NCI-H460 (cell line): ENCODE measurements at regions not wholly inside any gene's neighbourhood (a gene's known extent, or its start where the extent isn't known, plus 50 kb on each side); places are given as distances from the start of the nearest gene placed in this dataset.
"Not testable (repeated sequence)": the region's sequence is repeated elsewhere in the genome, so short reads cannot be mapped to it uniquely, and the experiment has no call there.

Source experiments
- DNase-seq: peaks from one replicate; pipeline ENCODE4 v3.0.0-alpha.2; 2016; ENCODE audit warnings: low read depth; ENCODE audit errors: extremely low read depth

DNA sequence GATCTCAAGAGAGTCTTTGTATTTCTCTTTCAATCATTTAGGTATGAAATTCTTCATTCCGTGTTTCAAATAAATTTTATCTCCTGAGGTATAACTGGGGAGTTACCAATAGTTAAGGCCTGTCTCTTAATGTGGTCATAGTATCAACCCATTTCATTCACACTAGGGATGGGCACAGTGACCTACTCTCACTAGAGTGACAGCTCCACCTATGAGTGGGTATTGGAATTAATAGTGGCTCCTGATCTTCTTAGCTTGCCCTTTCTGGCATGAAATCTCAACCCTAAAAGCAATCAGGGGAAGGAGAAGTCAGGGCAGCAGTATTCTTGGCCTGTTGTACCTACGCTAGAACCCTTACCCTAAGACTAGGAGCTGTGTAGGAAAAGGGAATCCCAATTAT is 507.7 kb downstream of the FAM181B start:
- no peak for DNase-seq

DNA sequence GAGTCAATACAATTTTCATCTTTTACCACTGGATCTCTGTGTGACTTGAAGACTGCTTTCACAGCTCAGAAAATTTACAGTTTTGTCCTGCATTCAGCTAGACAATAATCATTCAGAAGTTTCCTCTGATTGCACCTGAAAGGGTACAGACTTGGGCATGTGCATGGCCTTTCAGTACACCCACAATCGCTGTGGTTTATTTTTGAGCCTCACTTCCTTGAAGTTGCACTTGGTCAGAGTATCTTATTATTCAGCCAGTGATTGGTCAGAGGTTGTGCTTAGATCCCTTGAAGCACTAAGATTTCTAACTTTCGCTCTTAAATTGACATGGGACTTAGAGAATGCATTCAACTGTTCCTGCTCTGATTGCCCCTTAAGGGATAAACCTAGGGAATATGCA is 508.2 kb downstream of the FAM181B start:
- DNase-seq: no peak

DNA sequence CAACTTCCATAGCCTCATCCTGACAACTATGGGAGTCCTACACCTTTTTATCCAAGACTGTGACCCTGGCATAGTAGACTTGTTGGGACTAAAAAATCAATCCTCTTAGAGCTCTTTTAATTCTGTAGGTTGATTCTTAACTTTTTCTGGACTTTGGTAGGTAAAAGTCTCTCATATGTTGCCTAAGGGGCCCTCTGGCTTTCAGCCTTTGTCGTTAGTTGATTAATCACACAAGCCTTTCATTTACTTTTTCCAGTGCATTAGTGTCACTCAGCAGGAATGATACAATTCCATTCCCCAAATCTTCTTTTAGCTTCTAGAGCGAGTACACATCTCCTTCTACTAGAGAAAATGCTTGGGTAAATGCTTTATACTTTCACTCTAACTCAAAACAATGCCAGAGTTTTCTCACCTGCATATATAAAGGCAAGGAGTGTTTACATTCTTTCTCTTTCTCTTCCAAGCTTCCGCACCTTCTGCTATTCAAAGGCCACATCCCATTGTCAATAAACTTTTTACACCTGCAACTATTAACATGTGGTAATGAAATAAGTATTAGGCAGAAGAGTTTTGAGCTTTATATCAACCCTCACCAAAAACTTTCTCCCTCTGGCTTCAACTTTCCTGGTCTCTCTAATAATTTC is 516.6 kb downstream of the FAM181B start:
- DNase-seq: no peak

DNA sequence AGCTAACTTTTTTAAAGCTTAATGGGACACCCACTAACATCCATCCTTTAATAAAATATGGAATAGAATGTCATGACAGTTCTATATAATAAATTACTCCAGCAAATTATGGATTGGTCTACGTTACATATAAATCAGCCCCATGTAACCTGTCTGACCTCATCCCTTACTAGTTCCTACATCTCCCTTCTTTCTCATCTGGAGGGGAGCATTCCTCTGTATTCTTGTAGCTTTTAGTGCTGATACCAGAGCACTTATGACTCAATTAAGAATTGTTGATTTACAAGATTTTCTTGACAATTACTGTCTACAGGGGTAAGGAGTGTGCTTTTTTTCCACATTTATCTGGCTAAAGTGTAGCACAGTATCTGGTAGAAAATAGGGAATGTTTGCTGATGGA is 523.7 kb downstream of the FAM181B start:
- no peak for DNase-seq

DNA sequence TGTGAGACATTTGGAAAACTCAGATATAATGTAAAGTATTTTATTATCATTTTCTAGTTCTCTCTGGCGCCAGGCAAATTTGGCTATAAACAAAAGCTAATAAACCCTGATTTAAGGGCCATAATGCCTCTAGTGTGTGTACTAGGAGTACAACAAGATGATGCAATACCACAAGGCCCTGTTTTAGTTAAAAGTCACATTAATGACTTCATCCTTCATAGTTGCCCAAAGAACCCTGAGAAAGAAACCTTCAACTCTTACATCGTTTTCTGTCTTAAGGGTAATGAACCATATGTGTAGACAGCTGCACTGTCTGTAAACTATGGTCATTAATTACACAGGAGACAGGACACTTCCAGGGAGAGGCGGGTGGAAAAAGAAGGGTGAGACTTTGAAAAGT is 538.4 kb downstream of the FAM181B start:
- DNase-seq: no peak

DNA sequence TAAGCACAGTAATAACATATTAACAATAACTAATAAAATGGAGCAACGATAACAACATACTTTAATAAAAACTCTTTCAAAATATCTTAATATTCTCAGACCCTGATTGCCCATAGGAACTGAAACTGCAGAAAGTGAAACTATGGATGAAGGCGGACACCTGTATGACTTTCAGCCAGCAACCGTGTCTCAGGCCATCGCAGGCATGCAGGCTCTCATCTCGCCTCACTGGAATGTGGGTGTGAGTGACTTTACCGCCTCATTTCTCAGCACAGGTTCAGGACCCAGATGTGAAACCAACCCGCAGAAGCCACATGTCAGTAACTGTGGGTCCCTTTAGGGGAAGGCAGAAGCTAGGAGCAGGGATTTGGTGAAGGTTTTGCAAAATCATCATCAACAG is 539.1 kb downstream of the FAM181B start:
- no peak for DNase-seq

DNA sequence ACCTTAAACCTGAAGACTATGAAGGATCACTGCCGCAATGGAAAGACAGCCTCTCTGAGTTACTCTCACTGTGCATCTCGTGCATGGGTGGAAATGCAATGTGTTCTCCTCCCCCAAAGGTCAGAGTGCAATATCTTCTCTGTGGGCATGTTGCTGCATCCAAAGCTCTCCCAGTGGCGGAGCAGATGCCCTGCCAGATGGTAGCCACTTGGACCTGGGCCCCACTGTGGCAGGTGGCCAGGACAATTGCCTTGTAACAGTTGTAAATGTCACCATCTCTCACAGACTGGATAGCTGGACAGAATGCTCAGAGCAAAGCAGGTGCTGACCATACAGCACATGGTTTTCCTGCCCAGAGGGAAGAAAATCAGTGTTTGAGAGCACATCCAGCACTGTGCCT is 542.0 kb downstream of the FAM181B start:
- DNase-seq: no peak

DNA sequence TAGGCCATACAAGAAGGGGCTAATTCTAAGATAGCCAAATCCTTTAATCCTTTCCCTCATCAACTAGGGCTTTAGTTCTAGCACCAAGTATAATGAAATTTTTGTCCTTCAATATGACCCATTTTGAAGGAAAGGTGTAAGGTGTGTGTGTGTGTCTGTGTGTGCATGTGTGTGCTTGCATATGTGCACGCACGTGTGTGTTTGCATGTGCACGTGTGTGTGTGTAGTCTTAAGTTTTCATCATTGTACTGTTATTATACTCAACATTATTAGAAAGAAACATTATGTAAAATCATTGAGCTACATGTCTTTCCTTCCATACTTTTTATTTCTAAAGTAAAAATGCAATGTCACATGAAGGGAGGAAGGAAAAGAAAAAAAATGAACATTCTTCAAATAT is 547.7 kb downstream of the FAM181B start:
- DNase-seq: no peak

DNA sequence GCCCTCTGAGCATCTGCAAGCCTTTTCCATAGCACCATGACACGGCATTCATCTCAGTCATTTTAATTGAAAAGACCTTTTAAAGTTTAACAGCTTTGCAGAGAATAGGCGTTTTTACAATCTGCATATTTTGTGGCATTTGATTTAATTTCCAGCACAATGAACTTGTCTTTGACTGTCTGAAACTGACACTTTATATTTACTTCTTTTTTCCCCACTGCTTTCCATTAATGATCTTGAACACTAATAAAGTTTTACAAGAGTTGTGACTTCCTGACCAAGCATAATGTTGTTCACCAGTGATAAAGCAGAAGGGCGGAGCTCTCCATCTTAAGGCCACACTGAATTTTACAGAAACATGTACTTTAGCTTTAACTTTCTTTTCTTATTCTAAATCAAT is 548.7 kb downstream of the FAM181B start:
- DNase-seq: no peak

DNA sequence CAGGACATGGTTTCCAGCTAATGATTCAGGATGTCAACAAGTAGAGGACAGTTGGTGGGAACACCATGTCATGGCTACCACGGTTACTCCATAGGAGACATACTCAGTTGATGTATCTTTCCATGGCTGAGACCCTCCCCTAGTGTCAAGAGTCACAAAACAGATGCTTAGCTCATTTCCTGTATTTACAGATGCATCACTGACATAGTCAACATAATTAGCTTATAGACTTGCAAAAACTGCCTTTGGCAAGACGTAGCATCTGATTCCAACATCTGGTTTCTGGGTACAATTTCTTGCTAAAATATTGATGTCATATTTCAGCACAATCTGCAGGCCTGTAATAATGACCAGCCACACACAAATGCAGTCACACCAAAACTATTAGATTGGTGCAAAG is 550.3 kb downstream of the FAM181B start:
- no peak for DNase-seq

DNA sequence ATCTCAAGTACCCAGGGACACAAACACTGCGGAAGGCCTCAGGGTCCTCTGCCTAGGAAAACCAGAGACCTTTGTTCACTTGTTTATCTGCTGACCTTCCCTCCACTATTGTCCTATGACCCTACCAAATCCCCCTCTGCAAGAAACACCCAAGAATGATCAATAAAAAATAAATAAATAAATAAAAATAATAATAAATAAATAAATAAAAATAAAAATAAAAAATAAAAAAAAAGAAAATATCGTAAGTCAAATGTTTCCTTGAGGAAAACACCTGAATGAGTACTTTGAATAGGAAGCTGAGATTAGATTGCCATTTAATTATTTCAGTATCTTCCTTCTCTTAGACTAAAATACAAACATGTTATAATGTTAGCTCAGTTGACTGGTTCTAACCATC is 551.0 kb downstream of the FAM181B start:
- DNase-seq: not testable (repeated sequence)

DNA sequence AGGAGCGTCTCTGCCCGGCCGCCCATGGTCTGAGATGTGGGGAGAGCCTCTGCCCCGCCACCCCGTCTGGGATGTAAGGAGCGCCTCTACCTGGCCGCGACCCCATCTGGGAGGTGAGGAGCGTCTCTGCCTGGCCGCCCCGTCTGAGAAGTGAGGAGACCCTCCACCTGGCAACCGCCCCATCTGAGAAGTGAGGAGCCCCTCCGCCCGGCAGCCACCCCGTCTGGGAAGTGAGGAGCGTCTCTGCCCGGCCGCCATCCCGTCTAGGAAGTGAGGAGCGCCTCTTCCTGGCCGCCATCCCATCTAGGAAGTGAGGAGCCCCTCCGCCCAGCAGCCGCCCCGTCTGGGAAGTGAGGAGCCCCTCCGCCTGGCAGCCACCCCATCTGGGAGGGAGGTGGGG is 551.9 kb downstream of the FAM181B start:
- DNase-seq: not testable (repeated sequence)

DNA sequence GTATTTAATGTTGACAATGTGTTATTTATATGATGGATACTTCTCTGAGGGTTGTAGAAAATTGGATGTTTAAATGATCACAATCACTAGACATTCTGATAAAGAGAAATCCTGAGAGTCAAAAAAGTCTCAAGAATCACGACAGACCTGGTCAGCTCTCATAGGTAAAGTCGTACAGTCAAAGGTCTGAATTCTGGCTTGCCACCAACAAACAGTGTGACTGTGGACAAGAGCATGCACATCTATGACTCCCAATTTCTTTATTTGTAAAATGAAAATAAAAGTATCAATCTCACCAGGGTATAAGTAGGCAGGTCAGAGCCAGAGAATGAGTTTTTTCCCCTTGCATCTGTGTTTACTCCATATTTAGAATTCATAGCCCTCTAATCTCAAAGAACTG is 556.7 kb downstream of the FAM181B start:
- no peak for DNase-seq

DNA sequence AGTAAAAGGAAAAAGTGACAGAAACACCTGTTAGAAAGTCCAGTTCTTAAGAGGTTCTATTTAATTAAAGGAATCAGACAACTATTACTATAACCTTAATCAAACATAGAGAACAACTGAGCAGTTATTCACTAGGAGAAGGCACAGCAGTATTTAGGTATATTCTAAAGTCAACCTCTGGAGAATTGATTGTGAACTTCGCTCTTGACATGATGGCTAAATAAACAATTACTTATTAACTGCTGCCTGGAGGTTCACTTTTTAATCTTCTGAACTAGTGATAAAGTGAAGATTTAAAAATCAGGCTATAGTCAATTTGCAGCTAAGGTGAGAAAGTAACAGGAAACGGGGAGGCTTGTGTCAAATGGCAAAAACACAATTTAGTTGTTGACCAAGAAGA is 557.3 kb downstream of the FAM181B start:
- DNase-seq: no peak

DNA sequence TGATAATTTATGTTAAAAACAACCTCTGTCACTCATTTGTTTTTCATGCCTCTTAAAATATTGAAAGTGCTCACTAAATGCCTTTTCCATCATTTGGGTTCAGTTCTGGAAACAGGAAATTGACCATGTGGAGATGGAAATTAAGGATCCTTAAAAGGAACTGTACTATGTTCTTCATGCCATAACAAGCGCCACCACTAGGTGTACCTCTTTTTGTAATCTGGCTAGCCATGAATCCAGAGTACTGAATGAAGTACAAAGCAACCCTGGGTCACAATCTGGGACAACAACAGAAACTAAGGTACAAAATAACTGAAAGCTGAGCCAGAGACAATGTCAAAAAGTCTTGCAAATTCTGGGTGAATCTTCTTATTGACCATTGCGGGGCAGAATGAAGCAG is 559.1 kb downstream of the FAM181B start:
- DNase-seq: peak; percentile 1

DNA sequence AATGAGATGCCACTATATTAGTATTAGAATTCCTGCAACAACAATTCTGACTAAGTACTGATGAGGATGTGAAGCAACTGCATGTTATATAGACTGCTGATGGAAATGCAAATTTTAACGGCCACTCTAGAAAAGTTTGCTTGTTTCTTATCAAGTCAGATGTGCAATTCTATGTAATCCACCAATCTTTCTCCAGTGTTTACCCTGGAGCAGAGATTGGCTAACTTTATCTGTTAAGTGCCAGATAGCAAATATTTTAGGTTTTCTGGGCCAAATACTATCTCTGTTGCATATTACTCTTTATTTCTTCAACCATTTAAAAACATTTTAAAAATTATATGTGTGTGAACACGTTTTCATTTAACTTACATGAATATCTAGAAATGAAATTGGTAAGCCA is 586.9 kb downstream of the FAM181B start:
- no peak for DNase-seq

DNA sequence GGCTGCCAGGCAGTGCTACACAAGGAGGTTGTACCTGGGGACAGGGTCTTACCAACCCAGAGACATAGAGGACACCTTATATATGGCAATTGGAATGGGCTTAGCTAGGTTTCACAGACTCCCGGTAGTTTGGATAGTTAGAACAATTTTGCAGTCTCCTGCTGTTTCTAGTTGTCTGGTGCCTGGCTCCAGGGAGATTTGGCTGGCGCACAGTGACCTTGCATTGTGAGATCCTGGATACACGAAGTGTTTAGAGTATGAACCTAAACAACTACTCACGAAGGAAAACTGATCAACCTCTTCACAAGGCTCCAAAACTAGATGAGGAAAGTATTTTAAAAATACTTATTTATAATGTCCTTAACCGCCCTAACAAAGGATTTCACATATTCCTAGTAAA is 614.7 kb downstream of the FAM181B start:
- DNase-seq: no peak

DNA sequence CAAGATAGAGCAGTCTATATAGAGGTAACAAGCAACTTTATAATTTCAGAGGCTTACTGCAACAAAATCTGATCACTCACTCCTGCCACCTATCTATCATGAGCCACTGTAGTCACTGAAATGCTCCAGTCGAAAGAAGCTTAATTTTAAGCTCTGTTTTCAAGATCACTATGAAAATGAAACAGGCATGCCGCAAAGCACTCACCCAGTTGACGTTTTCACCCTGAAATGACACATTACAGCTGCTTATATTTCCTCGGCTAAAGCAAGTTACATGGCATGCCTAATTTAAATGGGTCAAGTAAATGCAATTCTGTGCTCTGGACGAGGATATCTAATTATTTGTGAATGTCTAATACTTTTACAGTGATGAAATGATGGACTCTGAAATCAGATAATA is 616.3 kb downstream of the FAM181B start:
- DNase-seq: no peak

DNA sequence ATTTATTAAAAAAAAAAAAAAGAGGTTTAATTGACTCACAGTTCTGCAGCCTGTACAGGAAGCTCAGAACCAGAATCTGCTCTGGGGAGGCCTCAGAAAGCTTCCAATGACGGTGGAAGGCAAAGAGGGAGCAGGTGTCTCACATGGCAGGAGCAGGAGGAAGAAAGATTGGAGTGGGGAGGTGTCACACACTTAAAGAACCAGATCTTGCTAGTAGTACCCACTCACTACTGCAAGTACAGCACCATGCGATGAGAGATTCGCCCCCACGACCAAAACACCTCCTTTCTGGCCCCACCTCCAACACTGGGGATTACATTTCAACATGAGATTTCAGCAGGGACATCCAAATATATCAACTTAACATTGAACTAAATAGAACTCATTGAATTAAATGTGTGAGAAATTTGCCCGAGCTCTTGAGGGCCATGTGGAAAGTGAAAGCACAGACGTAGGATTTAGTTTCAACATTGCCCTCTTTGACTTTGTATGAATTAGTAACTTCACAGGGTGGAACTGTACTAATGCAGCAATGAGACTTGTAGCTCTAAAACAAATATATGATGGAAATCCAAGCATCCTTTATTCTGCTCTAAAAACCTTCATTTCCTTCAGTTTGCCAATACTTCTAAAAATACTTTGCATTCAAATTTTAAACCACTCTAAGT is 628.2 kb downstream of the FAM181B start:
- DNase-seq: no peak

DNA sequence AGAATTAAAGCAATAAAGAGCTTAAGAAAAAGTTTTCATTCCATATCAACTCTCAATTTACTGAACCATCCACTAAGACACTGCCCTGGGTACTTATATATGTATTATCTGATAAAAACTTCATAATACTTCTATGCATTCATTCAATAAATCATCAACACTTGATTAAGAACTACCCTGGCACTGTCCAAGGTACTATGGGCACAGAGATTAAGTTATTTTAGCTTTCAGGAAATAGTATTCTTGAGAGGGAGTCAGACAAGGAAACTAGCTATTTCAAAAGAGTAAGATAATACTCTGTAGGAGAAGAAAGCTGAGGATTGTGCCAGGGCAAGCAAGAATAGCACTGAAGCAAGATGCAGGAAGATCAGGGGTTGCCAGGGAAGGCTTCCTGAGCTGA is 640.8 kb downstream of the FAM181B start:
- DNase-seq: no peak

DNA sequence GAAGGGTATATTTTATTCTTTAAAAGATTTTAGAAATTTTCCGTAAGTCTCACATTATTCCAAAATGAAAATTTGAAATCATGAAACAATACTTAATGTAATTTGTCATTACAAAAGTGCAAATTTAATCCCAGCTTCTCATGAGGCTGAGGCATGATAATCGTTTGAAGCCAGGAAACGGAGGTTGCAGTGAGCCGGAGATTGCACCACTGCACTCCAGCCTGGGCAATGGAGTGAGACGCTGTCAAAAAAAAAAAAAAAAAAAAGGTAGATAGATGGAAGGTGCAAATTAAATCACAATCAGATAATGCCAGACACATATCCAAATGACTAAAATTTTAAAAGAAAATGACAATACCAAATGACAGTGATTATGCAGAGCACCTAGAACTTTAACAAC is 644.2 kb downstream of the FAM181B start:
- DNase-seq: no peak

DNA sequence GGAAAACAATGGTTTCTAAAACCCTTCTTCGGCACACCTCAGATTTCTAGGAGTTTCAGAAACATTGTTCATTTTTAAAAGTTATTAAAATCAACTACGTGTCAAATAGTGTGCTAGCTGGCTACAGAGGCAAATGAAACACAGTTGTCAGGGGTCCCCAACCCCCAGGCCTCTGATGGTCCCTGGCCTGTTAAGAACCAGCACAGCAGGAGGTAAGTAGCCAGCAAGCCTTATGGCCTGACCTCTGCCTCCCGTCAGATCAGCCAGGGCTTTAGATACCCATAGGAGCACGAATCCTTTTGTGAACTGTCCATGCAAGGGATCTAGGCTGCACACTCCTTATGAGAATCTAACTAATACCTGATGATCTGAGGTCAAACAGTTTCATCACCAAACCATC is 648.2 kb downstream of the FAM181B start:
- DNase-seq: no peak

DNA sequence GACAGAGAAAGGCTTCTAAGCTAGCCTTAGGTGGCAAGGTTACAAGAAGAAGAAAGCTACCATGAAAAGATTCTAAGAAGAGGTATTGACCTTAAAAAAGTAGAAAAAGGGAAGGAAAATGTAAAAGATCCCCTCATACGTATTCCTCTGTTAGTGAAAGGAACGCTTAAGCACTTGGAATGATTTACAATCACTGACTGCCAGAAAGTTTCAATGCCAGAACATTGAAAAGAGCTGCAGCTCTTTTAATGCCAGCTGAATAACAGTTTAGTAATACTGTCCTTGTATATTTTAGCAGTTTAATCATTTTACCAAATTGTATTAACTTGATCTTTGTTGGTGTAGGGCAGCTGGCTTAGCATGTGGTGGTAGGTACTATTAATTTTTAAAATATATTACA is 650.7 kb downstream of the FAM181B start:
- no peak for DNase-seq
